Hematopoietic multipotent progenitor cell treated with erythropoietin and hydrocortisone succinate and interleukin-3 and kit ligand, for 15 days (in vitro differentiated cells): ENCODE measurements at regions not wholly inside any gene's neighbourhood (a gene's known extent, or its start where the extent isn't known, plus 50 kb on each side); places are given as distances from the start of the nearest gene placed in this dataset.
"Not testable (repeated sequence)": the region's sequence is repeated elsewhere in the genome, so short reads cannot be mapped to it uniquely, and the experiment has no call there.

Source experiments
- DNase-seq: peaks from one replicate; pipeline ENCODE4 v3.0.0-alpha.2; 2015; ENCODE audit warnings: low spot score

DNA sequence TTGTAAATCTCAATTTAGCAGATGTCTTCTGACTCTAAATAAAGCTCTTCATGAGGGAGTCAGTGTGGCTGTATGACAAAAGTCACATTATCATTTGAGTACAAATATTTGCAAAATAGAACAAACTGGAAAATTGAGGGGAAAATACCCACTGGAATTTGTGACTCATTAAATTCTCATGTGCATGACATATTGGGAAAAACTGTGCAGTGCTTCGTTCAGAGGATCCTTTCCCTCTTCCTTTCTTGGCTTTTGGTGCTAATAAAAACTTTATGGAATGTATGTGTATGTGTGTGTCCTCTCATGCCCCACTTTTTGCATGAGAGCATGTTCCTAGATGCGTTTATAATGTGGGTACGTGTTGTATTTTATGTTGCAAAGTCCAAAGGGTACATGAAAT lies 267.8 kb downstream of the KTN1 start:
- no peak for DNase-seq

DNA sequence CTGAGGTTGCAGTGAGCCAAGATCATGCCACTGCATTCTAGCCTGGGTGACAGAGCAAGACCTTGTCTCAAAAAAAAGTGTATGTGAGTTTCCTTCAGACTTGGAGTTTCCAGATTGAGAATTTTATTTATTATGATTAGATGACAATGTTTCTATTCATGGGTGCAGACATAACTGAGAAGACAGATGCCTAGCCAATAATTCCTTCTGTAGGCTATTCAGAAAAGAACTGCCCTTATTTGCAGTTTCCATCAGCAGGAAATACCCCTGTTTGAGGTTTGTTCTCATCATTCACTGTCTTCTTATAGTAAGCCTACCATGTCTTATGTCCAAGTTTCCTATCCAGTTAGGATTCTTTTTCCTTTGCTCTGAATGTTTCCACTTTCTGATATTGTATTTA lies 269.0 kb downstream of the KTN1 start:
- no peak for DNase-seq

DNA sequence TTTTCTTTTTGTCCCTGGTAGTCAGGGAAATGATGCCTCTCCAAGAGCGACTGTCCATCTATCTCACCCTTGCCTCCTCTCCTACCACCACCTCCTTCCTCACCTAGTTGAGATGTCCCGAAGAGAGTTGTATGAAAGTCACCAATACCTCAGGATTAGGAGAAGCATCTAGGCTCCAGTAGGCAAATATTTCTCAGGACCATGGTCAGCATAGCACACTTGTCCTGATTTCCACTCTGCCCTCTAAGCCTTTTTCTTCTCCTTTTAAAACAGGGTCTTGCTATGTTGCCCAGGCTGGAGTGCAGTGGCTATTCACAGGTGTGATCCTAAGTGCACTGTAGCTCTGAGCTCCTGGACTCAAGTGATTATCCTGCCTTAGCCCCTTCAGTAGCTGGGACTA lies 268.4 kb upstream of the PELI2 start:
- DNase-seq: no peak

DNA sequence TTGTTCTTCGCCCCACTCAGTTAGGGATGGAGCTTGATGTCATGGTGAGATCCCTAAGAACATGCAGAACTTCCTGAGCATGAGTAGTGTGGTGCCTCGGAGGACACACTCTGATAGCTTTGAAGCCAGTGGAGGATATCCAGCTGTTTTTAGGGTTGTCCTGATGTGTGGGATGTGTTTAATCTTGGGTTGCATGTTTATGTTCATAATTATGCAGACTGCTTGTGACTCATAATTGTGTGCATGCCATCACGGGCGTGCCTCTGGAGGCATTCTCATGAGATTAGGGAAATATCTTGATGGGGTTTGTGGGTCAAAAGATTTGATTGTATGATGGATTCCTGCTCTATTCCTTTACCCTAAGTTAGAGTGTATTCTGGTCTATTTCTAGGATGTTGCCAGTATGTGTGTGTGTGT lies 267.4 kb upstream of the PELI2 start:
- no peak for DNase-seq

DNA sequence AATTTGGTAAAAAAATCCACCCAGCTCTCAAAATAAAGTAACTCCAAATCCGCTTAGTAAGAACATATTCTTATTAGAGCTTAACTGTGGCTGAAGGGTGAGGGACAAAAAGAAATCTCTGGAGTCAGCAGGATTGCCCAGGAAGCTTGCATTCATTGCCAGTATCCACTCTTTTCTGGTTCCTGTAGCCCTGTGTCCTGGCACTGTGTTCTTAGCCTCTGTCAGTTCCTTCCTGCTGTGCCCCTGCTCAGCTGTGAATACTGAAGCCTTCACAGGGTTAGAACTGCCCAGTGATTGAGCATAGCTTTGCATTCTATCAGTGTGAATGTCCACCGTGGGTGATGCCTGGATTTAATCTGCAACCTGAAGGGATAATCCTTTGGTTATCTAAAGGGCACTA lies 266.9 kb upstream of the PELI2 start:
- DNase-seq: no peak

DNA sequence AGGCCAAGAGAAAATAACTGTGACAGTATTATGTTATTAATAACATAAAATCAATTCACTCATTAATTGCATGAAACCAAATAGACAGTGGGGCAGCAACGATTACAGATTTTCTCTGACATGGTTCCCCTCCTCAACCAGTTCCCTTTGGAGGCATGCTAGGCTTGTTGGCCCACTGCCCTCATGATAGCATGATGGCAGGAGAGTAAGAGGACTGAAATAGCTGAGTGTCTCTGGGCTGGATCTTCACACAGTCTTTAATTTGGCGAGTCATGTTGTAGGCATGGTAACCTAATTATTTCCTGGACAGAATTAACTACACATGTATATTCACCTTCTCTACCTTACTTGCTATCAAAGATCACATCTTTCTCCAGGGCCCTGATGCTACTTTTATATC lies 266.2 kb upstream of the PELI2 start:
- DNase-seq: no peak

DNA sequence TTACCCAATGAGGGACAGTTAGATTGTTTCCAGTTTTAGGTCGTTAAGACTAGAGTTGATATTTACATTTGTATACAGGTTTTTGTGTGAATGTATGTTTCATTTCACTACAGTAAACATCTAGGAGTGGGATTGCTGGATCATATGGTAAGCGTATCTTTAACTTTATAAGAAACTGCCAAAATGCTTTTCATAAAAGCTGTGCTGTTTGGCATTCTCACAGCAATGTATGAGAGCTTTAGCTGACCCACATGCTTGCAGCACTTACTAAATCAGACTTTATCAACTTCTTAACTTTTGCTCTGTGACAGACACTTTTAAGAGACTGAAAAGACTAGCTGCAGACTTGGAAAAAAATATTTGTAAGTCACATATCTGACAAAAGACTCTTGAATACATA lies 262.5 kb upstream of the PELI2 start:
- DNase-seq: no peak

DNA sequence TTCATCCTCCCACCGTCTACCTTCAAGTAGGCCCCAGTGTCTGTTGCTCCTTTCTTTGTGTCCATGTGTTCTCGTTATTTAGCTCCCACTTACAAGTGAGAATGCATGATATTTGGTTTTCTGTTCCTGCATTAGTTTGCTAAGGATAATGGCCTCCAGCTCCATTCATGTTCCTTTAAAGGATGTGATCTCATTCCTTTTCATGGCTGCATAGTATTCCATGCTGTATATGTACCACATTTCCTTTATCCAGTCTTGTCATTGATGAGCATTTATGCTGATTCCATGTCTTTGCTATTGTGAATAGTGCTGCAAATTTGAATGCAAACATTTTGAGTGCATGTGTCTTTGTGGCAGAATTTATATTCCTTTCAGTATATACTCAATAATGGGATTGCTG lies 259.6 kb upstream of the PELI2 start:
- DNase-seq: no peak

DNA sequence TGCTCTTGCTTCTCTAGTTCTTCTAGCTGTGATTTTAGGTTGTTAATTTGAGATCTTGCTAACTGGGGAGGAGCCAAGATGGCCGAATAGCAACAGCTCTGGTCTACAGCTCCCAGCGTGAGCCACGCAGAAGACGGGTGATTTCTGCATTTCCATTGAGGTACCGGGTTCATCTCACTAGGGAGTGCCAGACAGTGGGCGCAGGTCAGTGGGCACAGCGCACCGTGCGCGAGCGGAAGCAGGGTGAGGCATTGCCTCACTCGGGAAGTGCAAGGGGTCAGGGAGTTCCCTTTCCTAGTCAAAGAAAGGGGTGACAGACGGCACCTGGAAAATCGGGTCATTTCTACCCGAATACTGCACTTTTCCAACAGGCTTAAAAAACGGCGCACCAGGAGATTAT lies 256.6 kb upstream of the PELI2 start:
- not testable (repeated sequence) for DNase-seq

DNA sequence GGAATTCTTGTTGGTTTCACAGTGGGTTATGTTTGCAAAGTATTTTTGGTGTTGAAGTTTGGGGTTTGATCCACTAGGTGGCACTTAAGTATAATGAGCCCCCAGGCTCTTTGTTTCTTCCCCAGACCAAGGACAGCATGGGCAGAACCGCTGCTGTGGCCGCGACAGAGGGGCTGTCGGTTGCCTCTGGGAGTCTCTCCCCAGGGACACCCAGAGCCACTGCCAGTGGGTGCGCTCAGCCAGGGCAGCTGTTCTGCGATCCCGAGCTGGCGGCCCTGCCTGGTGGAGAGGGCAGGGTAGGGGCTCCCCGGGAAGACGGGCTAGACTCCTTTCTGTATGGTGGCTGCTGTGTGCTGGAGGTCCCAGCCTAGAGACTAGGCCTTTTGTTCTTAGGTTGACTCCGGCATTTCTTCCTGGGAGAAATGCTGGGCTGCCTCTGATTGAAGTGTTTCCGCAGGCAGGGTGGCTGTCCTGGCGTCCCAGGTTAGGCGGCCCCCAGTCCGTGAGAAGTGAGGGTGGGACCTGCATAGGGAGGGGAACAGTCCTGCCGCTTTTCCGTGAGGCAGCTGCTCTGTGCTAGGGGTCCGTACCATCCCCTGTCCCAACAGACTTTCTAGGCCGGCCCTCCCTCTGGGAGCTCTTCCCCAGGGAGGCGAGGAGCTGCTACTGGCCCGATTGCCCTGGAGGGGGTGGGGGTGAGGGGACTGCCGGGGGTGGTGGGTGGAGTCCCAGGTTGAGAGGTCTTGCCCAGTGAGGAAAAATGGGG lies 253.1 kb upstream of the PELI2 start:
- no peak for DNase-seq

DNA sequence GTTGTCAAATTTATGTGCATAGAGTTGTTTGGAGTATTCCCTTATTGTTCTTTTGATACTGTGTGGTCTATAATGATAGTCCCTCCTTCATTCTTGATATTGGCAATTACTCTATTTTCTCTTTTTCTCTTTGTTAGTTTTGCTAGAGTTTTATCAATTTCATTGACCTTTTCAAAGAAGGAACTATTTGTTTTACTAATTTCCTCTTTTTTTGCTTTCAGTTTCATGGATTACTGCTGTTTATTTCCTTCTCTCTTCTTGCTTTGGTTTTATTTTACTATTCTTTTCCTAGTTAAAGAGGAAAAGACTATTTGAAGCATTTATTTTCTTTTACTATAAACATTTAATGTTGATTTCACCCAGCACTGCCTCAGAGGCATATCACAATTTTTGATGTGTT lies 250.9 kb upstream of the PELI2 start:
- no peak for DNase-seq

DNA sequence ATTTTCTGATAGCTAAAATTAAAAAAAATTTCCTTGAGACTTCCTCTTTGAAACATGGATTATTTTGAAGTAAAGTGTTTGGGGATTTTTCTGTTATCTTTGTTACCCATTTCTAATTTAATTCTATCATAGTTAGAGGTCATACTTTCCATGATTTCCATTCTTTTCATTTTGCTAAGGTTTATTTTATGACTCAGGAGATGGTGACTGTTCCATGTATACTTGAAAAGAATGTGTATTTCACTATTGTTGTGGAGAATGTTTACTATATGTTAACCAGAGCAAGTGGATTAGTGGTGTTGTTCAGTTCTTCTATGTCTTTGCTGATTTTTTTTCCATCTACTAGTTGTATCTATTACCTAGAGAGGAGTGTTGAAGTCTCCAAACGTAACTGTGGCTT lies 250.5 kb upstream of the PELI2 start:
- no peak for DNase-seq

DNA sequence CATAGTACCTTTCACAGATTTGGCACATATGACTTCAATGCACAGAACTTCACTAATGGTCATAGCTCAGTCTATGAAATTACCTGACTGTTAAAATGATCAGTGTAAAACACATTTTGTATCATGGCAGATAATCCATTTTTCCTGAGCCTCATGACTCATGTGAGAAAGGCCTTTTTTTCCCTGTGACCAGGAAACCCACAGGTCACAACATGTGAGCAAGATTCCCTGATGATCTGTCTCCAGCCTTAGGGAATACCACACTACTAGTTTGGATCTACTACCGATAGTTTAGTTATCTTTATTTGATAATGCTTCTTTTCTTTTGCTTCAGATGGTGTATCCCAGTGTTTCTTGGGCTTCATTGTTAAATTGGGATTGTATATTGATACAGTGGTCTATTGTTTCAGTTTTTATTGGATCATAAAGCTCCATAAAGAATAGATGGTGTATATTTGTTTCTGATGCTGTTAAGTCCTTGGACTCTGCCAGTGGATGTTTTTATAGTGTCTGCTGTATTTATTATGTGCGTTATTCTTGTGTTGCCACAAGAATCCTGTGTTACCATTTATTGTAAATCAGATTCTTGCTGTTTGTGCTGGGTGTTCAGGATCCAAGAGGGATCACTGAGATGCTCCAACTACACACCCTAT lies 248.7 kb upstream of the PELI2 start:
- no peak for DNase-seq

DNA sequence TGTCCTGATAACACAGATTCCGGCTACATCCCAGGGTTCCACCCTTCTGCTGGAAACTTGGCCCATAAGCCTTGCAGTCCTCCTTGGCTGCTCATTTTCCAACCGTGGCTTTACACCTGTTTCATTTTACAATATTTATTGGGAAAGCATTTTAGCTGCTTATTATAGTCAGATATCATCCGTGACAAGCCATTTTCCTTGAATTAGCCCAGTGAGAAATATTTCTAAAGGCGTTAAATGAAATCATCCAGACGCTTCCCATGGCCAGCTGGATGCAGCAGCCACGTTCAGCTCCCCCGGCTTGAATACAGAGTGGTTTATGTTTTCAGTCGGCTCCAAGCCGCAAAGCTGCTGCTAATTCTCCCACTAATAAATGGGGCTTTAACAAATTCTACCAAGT lies 245.0 kb upstream of the PELI2 start:
- no peak for DNase-seq

DNA sequence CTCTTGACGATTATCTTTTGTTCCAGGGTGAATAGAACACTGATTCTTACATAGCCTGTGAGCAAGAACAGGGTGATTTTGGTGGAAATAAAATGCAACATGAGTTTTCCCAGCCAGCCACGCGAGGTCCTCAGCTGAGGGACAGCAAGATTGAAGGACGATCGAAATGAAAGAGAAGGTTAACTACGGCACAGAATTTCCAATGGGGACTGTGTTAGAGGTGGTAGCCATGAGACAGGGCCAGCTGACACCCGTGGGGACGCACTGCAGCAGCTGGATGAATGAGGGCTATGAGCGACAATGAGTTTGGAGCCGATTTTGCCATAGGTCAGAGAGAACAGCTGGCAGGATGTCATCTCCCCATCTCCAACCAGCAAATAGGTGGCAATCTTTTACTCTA lies 243.4 kb upstream of the PELI2 start:
- no peak for DNase-seq

DNA sequence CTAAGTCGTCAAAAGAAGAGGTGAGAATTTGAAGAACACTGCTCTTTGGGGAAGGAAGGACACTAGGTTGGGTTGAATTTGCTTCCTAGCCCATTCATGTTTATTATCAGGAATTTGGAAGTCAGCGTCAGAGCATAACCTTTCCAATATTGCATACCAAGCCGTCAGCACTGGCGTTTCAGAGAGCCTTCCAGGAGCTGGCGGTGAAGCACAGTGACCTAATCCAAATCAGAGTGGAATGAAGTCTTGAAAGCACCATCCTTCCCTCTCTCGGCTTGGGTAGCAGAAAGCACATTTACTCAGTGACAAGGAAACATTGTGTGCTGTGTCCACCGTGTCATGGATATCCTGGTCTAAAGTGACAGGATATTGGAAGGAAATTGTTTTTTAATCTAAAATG lies 240.3 kb upstream of the PELI2 start:
- no peak for DNase-seq

DNA sequence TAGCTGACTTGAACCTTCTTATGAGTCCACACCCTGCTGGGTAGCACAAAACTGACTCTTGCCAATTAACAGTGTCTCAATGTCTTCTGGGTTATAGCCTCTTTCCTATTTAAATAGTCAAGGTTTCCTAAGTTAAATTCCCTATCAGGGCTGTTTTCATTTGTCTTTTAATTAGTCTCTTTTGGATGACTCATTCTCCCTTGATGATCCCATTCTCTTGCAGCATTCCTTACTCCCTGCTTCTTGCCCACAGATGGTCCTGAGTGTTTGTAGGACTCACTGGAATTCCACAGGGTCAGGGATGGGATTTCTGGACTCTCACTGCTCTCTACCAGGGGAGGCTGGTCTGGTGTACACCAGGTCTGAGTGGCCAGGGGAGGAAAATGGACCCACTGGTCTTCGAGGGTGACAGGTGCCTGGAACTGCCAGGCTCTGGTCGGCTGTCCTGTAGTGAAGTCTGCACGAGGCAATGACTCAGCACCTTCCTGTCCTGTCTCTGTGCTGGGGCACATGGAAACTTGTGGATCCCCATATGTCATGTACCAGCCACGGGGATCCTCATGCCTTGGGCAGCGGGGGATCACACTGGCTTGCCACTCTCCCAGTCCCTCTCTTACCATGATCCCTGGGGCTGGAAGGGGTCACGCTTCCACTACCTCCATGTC lies 236.5 kb upstream of the PELI2 start:
- DNase-seq: no peak

DNA sequence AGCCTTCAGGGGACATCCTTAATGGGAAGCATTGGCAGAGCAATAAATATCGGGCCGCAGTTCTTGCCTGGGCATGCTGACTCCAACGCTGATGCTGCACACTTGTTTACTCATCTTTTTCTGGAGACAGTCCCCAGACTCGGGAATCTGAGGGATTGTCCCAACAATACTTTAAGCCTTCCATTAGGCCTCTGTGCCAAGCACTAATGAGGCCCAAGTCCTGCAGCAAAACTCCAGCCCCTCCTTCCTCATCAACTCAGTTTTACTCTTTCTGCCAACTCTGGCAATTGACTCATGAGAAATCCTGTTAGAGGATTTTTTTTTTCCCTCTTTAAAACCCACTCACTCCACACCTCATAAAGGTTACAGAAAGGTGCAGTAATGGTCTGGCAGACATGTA lies 233.4 kb upstream of the PELI2 start:
- no peak for DNase-seq

DNA sequence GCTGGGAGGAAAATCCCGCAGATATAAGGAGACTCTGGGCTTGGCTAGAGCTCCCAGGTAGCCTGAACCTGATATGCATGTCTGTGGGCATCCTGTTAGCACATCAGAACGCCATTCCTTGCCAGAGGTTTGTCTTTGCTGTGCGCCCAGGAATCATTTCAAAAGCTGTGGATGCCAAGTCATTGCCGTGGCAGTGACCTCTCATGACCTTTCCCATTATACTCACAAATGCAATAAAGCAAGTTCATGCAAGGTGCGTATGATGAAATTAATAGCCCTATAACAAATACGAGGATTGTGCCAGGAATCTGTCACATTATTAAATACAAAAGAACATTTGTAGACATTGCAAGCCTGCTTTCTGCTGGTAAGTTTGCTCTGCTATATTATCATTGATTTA lies 229.1 kb upstream of the PELI2 start:
- DNase-seq: no peak

DNA sequence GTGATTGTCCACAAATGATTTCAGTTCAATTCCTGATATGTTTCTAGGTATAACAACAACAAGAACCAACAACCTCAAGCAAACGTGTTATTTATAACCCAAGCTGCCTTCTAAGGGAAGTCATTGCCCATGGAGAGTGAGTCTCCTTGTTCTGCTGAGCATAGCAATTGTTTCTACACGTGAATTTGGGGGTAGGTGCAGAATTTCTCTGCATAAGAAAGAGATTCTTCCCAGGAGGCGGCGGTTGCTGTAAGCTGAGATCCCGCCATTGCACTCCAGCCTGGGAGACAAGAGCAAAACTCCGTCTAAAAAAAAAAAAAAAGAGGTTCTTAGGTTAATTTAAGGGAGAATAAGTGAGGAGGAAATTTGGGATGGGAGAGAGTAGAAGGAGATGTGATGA lies 226.5 kb upstream of the PELI2 start:
- DNase-seq: no peak

DNA sequence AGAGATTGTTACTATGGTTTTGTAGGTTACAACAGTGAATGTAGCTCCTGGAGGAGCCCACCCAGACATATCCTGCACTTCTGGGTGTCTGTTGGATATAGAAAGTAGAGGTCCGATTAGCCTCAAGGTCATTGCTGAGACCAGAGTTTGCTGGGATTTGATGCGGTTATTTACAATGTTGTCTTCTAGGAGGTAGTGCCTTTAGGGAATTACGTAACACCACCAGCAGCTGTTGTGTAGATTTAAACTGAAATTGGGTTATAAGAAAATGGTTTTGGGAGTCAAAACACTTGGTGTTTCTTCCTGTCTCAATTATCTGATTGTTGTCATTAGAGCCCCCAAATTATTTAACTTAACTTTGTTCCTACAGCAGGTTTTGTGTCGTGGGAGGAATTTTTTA lies 225.3 kb upstream of the PELI2 start:
- DNase-seq: no peak

DNA sequence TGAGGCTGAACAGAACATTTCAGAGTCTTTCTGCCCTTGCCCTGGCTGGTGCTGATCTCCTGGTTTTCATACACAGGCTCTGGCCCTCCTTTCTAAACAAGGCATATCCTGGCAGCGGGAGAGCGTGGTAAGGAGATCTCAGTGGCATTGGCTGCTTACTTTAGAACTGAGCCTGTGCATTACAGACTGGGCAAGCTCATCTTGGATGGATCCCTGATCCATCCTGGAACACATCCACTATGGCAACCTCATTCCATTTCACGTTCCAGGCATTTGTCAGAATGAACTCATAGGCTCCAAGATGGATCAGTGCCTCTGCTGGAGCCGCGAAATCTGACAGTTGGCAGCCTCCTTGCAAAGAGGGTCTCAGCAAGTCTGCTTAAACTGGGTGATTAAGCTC lies 224.5 kb upstream of the PELI2 start:
- DNase-seq: no peak

DNA sequence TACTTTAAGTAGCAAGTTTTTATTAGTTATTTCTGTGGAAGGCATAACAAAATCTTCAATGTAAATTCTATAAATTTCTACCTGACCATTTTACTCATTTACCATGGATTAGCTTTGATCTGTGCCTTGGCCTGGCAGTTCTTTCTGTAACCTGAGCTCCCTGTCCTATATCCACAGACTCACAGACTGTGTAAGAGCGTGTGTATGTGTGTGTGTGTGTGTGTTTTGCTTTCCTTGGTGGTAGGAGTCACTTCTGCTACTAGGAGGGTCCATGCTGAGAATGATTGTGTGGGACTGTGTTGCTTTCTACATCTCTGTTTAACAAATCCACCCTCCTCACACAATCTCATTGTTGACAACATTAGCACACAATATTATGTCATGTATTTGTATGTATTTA lies 221.2 kb upstream of the PELI2 start:
- DNase-seq: no peak

DNA sequence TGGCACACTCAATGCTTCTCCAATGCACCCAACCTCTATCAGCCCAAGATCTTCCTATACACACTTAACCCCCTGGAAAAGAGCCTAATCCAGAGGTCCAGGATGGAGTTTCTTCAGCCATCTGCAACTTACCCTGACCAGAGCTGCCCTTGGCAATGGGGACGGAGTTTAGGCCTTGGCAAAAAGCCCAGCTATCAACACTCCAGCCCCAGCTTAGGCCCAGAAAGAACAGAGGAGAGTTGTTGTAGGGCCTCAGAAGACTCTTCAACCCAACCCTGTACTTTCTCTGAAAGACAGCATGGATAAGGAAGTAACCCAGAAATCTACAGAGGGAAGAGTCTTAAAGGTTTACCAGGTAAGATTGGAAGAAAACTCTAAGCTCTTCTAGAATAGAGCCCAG lies 219.3 kb upstream of the PELI2 start:
- DNase-seq: no peak
